Gastroesophageal sphincter (tissue), 3 donors: ENCODE measurements at regions not wholly inside any gene's neighbourhood (a gene's known extent, or its start where the extent isn't known, plus 50 kb on each side); places are given as distances from the start of the nearest gene placed in this dataset.

Experiments
- POLR2A ChIP-seq, 2 donors: fragments of 450-650 bp; IDR thresholded peaks; one replicate each; pipeline ENCODE4 v1.6.1; 2017; ENCODE audit warnings: antibody characterized with exemption in 2 of 2, mild to moderate bottlenecking in 2 of 2, moderate library complexity in 1 of 2
- POLR2AphosphoS5 ChIP-seq: sonication (generic); formaldehyde crosslinking; IDR thresholded peaks from one replicate; pipeline ENCODE4 v1.6.1; 2017; ENCODE audit warnings: antibody characterized with exemption
- TF ChIP-seq, protein P1 (sequence below), 4 experiments: fragments of 200-600 bp in 2 of 4; fragments of 450-650 bp in 2 of 4; sonication (generic) in 1 of 4; IDR thresholded peaks; one replicate each; pipeline ENCODE4 v1.5.1; 2017 to 2019; ENCODE audit warnings: antibody characterized with exemption in 4 of 4, mild to moderate bottlenecking in 2 of 4, moderate library complexity in 2 of 4

DNA sequence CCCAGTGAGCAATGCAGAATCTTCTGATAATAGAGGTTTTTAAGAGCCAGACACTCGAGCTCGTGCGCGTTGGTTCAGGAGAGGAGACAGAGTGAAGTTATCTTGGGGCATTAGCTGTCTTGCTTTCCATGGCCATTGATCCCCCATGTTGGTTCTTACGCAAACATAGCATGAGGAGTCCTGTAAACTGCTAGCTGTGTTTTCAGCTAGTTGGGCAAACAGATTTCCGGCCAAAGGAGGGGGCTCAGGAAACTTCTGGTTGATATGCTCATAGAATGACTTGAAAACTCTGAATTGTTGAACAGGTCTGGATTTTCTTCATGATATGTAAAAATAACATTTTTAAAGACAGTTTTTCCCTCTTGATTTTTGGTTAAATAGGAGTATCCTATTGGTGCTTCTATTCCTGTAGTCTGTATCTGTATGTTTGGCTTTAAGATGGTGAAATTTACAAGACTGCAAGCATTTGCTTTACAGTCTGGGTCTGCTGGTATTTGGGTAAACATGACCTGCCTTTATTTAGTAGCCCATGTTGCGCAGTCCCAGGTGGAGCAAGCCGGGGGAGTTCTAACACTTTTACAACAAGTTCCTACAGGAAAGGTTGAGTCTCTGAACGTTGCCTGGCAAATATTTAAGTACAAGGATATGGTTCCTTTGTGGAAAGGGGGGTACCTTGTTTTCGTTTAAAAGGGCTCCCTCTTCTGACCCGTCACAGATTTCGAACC lies 218.4 kb upstream of the KCND2 start:
- TF ChIP-seq, protein P1, sequence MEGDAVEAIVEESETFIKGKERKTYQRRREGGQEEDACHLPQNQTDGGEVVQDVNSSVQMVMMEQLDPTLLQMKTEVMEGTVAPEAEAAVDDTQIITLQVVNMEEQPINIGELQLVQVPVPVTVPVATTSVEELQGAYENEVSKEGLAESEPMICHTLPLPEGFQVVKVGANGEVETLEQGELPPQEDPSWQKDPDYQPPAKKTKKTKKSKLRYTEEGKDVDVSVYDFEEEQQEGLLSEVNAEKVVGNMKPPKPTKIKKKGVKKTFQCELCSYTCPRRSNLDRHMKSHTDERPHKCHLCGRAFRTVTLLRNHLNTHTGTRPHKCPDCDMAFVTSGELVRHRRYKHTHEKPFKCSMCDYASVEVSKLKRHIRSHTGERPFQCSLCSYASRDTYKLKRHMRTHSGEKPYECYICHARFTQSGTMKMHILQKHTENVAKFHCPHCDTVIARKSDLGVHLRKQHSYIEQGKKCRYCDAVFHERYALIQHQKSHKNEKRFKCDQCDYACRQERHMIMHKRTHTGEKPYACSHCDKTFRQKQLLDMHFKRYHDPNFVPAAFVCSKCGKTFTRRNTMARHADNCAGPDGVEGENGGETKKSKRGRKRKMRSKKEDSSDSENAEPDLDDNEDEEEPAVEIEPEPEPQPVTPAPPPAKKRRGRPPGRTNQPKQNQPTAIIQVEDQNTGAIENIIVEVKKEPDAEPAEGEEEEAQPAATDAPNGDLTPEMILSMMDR (IDR thresholded peaks at IDR 0.05): no peak
- TF ChIP-seq POLR2AphosphoS5 (no peak), POLR2A (IDR thresholded peaks at IDR 0.05) (no peak)
